HepG2 (cell line): ENCODE measurements at regions not wholly inside any gene's neighbourhood (a gene's known extent, or its start where the extent isn't known, plus 50 kb on each side); places are given as distances from the start of the nearest gene placed in this dataset.

Experiments
- BHLHE40 ChIP-seq: IDR thresholded peaks from 2 replicates; pipeline ENCODE4 v1.6.1; 2011; ENCODE audit warnings: low read length, improper control_type of control experiment
- EHMT2 ChIP-seq: fragments of 200-600 bp; sonication (generic); IDR thresholded peaks from 2 replicates; pipeline ENCODE4 v1.7.0; 2017; ENCODE audit warnings: antibody characterized with exemption, low read depth, low read length, borderline replicate concordance
- GTF2F1 ChIP-seq: fragments of 150-350 bp; IDR thresholded peaks from 2 replicates; pipeline ENCODE4 v1.6.1; 2014; ENCODE audit warnings: low read length
- KLF11 ChIP-seq: IDR thresholded peaks from 2 replicates; pipeline ENCODE4 v1.6.1; 2016; ENCODE audit warnings: missing compliant biosample characterization
- NFIC ChIP-seq: IDR thresholded peaks from 2 replicates; pipeline ENCODE4 v1.6.1; 2012; ENCODE audit warnings: mild to moderate bottlenecking, low read length, inconsistent platforms
- RBFOX2 ChIP-seq: fragments of 200-400 bp; formaldehyde crosslinking; IDR thresholded peaks from 2 replicates; pipeline ENCODE4 v1.6.1; 2017; ENCODE audit warnings: low read depth, mild to moderate bottlenecking, low read length
- RORA ChIP-seq: sonication (generic); formaldehyde crosslinking; IDR thresholded peaks from 2 replicates; pipeline ENCODE4 v1.5.0; 2020; ENCODE audit warnings: mild to moderate bottlenecking, missing genetic modification reagents, moderate library complexity
- RXRA ChIP-seq: sonication (generic); formaldehyde crosslinking; IDR thresholded peaks from 2 replicates; pipeline ENCODE4 v1.5.1; 2020; ENCODE audit warnings: missing genetic modification reagents
- SYNCRIP ChIP-seq: fragments of 200-400 bp; formaldehyde crosslinking; IDR thresholded peaks from 2 replicates; pipeline ENCODE4 v1.6.1; 2018; ENCODE audit warnings: mild to moderate bottlenecking, low read depth, low read length; ENCODE audit not compliant: insufficient read depth
- TBP ChIP-seq: sonication (generic); formaldehyde crosslinking; IDR thresholded peaks from 2 replicates; pipeline ENCODE4 v1.5.0; 2020; ENCODE audit warnings: missing genetic modification reagents
- TRIM24 ChIP-seq: sonication (generic); formaldehyde crosslinking; IDR thresholded peaks from 2 replicates; pipeline ENCODE4 v1.8.0; 2022; ENCODE audit warnings: mild to moderate bottlenecking, missing genetic modification reagents
- ZNF44 ChIP-seq: sonication (generic); formaldehyde crosslinking; IDR thresholded peaks from 2 replicates; pipeline ENCODE4 v1.5.1; 2020; ENCODE audit warnings: mild to moderate bottlenecking, missing genetic modification reagents
- ZNF720 ChIP-seq: sonication (generic); formaldehyde crosslinking; IDR thresholded peaks from 2 replicates; pipeline ENCODE4 v1.4.0; 2020; ENCODE audit warnings: missing genetic modification reagents
- TF ChIP-seq, protein P1 (sequence below): sonication (generic); formaldehyde crosslinking; IDR thresholded peaks from 2 replicates; pipeline ENCODE4 v1.4.0; 2020; ENCODE audit warnings: mild to moderate bottlenecking, low read depth, missing genetic modification reagents
- TF ChIP-seq, protein P2 (sequence below): sonication (generic); formaldehyde crosslinking; IDR thresholded peaks from 2 replicates; pipeline ENCODE4 v1.9.0; 2022; ENCODE audit warnings: low read depth, missing genetic modification reagents
- TF ChIP-seq, protein P3 (sequence below): sonication (generic); IDR thresholded peaks from 2 replicates; pipeline ENCODE4 v1.6.1; 2016; ENCODE audit warnings: low read depth, borderline replicate concordance
- TF ChIP-seq, protein P4 (sequence below): sonication (generic); formaldehyde crosslinking; IDR thresholded peaks from 2 replicates; pipeline ENCODE4 v1.5.0; 2020; ENCODE audit warnings: missing genetic modification reagents
- TF ChIP-seq, protein P5 (sequence below): sonication (generic); formaldehyde crosslinking; IDR thresholded peaks from 2 replicates; pipeline ENCODE4 v1.4.0; 2020; ENCODE audit warnings: missing genetic modification reagents
- TF ChIP-seq, protein P6 (sequence below): sonication (generic); formaldehyde crosslinking; IDR thresholded peaks from 2 replicates; pipeline ENCODE4 v1.4.0; 2020; ENCODE audit warnings: missing genetic modification reagents
- TF ChIP-seq, protein P7 (sequence below): sonication (generic); formaldehyde crosslinking; IDR thresholded peaks from 2 replicates; pipeline ENCODE4 v1.8.0; 2022; ENCODE audit warnings: mild to moderate bottlenecking, missing genetic modification reagents, borderline replicate concordance

DNA sequence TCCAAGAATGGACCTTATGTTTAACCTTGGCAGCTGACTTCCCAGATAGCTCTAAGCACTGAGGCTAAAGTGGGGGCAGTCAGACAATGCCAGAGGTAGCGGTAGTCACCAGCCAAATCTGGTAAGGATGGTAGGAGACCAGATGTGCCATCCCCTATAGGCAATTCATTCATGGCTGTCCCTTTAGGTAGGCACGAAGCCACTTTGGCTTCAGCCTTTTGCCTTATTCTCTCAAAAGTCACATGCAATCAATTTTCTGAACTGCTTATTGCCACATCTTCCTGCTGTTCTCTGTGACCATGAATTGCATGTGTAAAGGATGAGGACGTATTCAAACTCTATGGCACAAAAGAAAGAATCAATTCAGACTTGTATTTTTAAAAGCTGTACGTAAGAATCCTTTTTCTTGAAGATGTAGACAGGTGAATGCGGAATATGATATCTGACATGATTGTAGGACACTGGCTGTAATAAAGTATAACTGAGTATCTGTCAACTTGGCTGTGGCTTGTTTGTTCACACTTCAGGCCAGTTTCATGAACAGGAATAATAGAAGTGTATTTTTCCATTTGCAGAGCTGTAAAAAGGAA lies 611.7 kb downstream of the NR2F1-AS1 start (continued):
- TF ChIP-seq EHMT2 (0 out of 2 replicates have a peak, but pooled peaks have one; percentile 43), GTF2F1 (no peak), ZNF720 (CRISPR knock-in tag) (no peak), ZNF44 (CRISPR knock-in tag) (no peak), NFIC (no peak), TBP (no peak), SYNCRIP (no peak), RBFOX2 (peak; percentile 26; the same call in 1 of the 2 replicates), KLF11 (CRISPR knock-in tag) (no peak), BHLHE40 (no peak), TRIM24 (no peak), RXRA (CRISPR knock-in tag) (no peak), RORA (no peak)
- TF ChIP-seq, protein P1, sequence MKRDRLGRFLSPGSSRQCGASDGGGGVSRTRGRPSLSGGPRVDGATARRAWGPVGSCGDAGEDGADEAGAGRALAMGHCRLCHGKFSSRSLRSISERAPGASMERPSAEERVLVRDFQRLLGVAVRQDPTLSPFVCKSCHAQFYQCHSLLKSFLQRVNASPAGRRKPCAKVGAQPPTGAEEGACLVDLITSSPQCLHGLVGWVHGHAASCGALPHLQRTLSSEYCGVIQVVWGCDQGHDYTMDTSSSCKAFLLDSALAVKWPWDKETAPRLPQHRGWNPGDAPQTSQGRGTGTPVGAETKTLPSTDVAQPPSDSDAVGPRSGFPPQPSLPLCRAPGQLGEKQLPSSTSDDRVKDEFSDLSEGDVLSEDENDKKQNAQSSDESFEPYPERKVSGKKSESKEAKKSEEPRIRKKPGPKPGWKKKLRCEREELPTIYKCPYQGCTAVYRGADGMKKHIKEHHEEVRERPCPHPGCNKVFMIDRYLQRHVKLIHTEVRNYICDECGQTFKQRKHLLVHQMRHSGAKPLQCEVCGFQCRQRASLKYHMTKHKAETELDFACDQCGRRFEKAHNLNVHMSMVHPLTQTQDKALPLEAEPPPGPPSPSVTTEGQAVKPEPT, result no peak
- TF ChIP-seq, protein P2, sequence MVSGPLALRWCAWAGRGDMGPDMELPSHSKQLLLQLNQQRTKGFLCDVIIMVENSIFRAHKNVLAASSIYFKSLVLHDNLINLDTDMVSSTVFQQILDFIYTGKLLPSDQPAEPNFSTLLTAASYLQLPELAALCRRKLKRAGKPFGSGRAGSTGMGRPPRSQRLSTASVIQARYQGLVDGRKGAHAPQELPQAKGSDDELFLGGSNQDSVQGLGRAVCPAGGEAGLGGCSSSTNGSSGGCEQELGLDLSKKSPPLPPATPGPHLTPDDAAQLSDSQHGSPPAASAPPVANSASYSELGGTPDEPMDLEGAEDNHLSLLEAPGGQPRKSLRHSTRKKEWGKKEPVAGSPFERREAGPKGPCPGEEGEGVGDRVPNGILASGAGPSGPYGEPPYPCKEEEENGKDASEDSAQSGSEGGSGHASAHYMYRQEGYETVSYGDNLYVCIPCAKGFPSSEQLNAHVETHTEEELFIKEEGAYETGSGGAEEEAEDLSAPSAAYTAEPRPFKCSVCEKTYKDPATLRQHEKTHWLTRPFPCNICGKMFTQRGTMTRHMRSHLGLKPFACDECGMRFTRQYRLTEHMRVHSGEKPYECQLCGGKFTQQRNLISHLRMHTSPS (CRISPR knock-in tag), result no peak
- TF ChIP-seq, protein P3, sequence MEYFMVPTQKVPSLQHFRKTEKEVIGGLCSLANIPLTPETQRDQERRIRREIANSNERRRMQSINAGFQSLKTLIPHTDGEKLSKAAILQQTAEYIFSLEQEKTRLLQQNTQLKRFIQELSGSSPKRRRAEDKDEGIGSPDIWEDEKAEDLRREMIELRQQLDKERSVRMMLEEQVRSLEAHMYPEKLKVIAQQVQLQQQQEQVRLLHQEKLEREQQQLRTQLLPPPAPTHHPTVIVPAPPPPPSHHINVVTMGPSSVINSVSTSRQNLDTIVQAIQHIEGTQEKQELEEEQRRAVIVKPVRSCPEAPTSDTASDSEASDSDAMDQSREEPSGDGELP, result no peak
- TF ChIP-seq, protein P4, sequence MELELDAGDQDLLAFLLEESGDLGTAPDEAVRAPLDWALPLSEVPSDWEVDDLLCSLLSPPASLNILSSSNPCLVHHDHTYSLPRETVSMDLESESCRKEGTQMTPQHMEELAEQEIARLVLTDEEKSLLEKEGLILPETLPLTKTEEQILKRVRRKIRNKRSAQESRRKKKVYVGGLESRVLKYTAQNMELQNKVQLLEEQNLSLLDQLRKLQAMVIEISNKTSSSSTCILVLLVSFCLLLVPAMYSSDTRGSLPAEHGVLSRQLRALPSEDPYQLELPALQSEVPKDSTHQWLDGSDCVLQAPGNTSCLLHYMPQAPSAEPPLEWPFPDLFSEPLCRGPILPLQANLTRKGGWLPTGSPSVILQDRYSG (CRISPR knock-in tag), result no peak
- TF ChIP-seq, protein P5, sequence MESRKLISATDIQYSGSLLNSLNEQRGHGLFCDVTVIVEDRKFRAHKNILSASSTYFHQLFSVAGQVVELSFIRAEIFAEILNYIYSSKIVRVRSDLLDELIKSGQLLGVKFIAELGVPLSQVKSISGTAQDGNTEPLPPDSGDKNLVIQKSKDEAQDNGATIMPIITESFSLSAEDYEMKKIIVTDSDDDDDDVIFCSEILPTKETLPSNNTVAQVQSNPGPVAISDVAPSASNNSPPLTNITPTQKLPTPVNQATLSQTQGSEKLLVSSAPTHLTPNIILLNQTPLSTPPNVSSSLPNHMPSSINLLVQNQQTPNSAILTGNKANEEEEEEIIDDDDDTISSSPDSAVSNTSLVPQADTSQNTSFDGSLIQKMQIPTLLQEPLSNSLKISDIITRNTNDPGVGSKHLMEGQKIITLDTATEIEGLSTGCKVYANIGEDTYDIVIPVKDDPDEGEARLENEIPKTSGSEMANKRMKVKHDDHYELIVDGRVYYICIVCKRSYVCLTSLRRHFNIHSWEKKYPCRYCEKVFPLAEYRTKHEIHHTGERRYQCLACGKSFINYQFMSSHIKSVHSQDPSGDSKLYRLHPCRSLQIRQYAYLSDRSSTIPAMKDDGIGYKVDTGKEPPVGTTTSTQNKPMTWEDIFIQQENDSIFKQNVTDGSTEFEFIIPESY (CRISPR knock-in tag), result peak; percentile 40; the same call in 1 of the 2 replicates
- TF ChIP-seq, protein P6, sequence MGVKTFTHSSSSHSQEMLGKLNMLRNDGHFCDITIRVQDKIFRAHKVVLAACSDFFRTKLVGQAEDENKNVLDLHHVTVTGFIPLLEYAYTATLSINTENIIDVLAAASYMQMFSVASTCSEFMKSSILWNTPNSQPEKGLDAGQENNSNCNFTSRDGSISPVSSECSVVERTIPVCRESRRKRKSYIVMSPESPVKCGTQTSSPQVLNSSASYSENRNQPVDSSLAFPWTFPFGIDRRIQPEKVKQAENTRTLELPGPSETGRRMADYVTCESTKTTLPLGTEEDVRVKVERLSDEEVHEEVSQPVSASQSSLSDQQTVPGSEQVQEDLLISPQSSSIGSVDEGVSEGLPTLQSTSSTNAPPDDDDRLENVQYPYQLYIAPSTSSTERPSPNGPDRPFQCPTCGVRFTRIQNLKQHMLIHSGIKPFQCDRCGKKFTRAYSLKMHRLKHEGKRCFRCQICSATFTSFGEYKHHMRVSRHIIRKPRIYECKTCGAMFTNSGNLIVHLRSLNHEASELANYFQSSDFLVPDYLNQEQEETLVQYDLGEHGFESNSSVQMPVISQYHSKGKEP (CRISPR knock-in tag), result no peak
- TF ChIP-seq, protein P7, sequence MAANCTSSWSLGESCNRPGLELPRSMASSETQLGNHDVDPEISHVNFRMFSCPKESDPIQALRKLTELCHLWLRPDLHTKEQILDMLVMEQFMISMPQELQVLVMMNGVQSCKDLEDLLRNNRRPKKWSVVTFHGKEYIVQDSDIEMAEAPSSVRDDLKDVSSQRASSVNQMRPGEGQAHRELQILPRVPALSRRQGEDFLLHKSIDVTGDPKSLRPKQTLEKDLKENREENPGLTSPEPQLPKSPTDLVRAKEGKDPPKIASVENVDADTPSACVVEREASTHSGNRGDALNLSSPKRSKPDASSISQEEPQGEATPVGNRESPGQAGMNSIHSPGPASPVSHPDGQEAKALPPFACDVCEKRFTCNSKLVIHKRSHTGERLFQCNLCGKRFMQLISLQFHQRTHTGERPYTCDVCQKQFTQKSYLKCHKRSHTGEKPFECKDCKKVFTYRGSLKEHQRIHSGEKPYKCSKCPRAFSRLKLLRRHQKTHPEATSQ (CRISPR knock-in tag), result 0 out of 2 replicates have a peak, but pooled peaks have one; percentile 28
